Activated T-cell treated with anti-CD3 and anti-CD28 coated beads for 24 hours (primary cell): ENCODE measurements at regions not wholly inside any gene's neighbourhood (a gene's known extent, or its start where the extent isn't known, plus 50 kb on each side); places are given as distances from the start of the nearest gene placed in this dataset.

Source experiments
- DNase-seq: peaks from one replicate; pipeline ENCODE4 v3.0.0-alpha.2; 2020; ENCODE audit warnings: low read depth

GRCh38 chr9:78866207-78867132 lies 569.5 kb downstream of the PSAT1 start:
- no peak for DNase-seq

- no peak for DNase-seq
These were observed 574.1 kb downstream of the PSAT1 start for GRCh38 chr9:78871086-78871451.

- no peak for DNase-seq
These were observed 574.8 kb downstream of the PSAT1 start for GRCh38 chr9:78871452-78872331.

GRCh38 chr9:78874061-78874460 lies 577.1 kb downstream of the PSAT1 start:
- no peak for DNase-seq

- no peak for DNase-seq
These were observed 582.6 kb downstream of the PSAT1 start for GRCh38 chr9:78879324-78880100.

GRCh38 chr9:78881295-78881694 lies 584.4 kb downstream of the PSAT1 start:
- no peak for DNase-seq

- no peak for DNase-seq
These were observed 585.6 kb downstream of the PSAT1 start for GRCh38 chr9:78882481-78882880.

- no peak for DNase-seq
These were observed 587.8 kb downstream of the PSAT1 start for GRCh38 chr9:78884611-78885150.

GRCh38 chr9:78892182-78892581 lies 595.3 kb downstream of the PSAT1 start:
- no peak for DNase-seq

- no peak for DNase-seq
These were observed 595.8 kb downstream of the PSAT1 start for GRCh38 chr9:78892769-78893168.

- no peak for DNase-seq
These were observed 597.0 kb downstream of the PSAT1 start for GRCh38 chr9:78893774-78894401.

GRCh38 chr9:78896479-78896878 lies 599.6 kb downstream of the PSAT1 start:
- DNase-seq, result no peak

GRCh38 chr9:78898234-78898633 lies 601.3 kb downstream of the PSAT1 start:
- no peak for DNase-seq

GRCh38 chr9:78899006-78899405 lies 602.1 kb downstream of the PSAT1 start:
- no peak for DNase-seq

GRCh38 chr9:78900500-78900899 lies 603.6 kb downstream of the PSAT1 start:
- no peak for DNase-seq

GRCh38 chr9:78902051-78902450 lies 605.1 kb downstream of the PSAT1 start:
- DNase-seq, result no peak

- no peak for DNase-seq
These were observed 606.7 kb downstream of the PSAT1 start for GRCh38 chr9:78903581-78903980.

- no peak for DNase-seq
These were observed 607.8 kb downstream of the PSAT1 start for GRCh38 chr9:78904686-78905085.

- DNase-seq, result no peak
These were observed 608.5 kb downstream of the PSAT1 start for GRCh38 chr9:78905387-78905786.

GRCh38 chr9:78905986-78906755 lies 609.2 kb downstream of the PSAT1 start:
- no peak for DNase-seq

- no peak for DNase-seq
These were observed 612.6 kb downstream of the PSAT1 start for GRCh38 chr9:78909566-78909965.
